ENCODE measurements at regions not wholly inside any gene's neighbourhood (a gene's known extent, or its start where the extent isn't known, plus 50 kb on each side); places are given as distances from the start of the nearest gene placed in this dataset.

GRCh38 chr14:39863441-39863840, 431.2 kb upstream of the FBXO33 start:
- no peak overlapping the region for H3K9ac ChIP-seq (ENCODE audit: low read length in 5 of 5)
- no peaks in the 10 kb centered on the region for H3K9me3 ChIP-seq (ENCODE audit: control insufficient read depth in 5 of 5, low read length in 5 of 5)
- no peak overlapping the region for H3K4me3 ChIP-seq (ENCODE audit: low read depth in 1 of 5, low read length in 5 of 5)
- no peaks in the 10 kb centered on the region for H3K36me3 ChIP-seq (ENCODE audit: control insufficient read depth in 5 of 5, insufficient read depth in 5 of 5, low read length in 5 of 5)
- H3K27ac ChIP-seq (ENCODE audit: low read depth, low read length), result no peak overlapping the region
- H3K27me3 ChIP-seq (ENCODE audit: control insufficient read depth in 5 of 5, insufficient read depth in 4 of 5, low read length in 5 of 5), result no peaks in the 10 kb centered on the region
- H3K4me1 ChIP-seq (ENCODE audit: control insufficient read depth in 5 of 5, insufficient read depth in 5 of 5, low read length in 5 of 5), result no peaks in the 10 kb centered on the region

GRCh38 chr14:39861696-39862095, 429.5 kb upstream of the FBXO33 start:
- Histone ChIP-seq H3K27me3 (ENCODE audit: control insufficient read depth in 5 of 5, insufficient read depth in 4 of 5, low read length in 5 of 5) (no peaks in the 10 kb centered on the region), H3K9ac (ENCODE audit: low read length in 5 of 5) (no peak overlapping the region), H3K9me3 (ENCODE audit: control insufficient read depth in 5 of 5, low read length in 5 of 5) (no peaks in the 10 kb centered on the region), H3K4me1 (ENCODE audit: control insufficient read depth in 5 of 5, insufficient read depth in 5 of 5, low read length in 5 of 5) (no peaks in the 10 kb centered on the region), H3K27ac (ENCODE audit: low read depth, low read length) (no peak overlapping the region), H3K4me3 (ENCODE audit: low read depth in 1 of 5, low read length in 5 of 5) (no peak overlapping the region), H3K36me3 (ENCODE audit: control insufficient read depth in 5 of 5, insufficient read depth in 5 of 5, low read length in 5 of 5) (no peaks in the 10 kb centered on the region)

- no peak overlapping the region for H3K27ac ChIP-seq (ENCODE audit: low read depth, low read length)
- H3K27me3 ChIP-seq (ENCODE audit: control insufficient read depth in 5 of 5, insufficient read depth in 4 of 5, low read length in 5 of 5), result no peaks in the 10 kb centered on the region
- no peaks in the 10 kb centered on the region for H3K4me1 ChIP-seq (ENCODE audit: control insufficient read depth in 5 of 5, insufficient read depth in 5 of 5, low read length in 5 of 5)
- no peaks in the 10 kb centered on the region for H3K36me3 ChIP-seq (ENCODE audit: control insufficient read depth in 5 of 5, insufficient read depth in 5 of 5, low read length in 5 of 5)
- H3K4me3 ChIP-seq (ENCODE audit: low read depth in 1 of 5, low read length in 5 of 5), result no peak overlapping the region
- no peak overlapping the region for H3K9ac ChIP-seq (ENCODE audit: low read length in 5 of 5)
- H3K9me3 ChIP-seq (ENCODE audit: control insufficient read depth in 5 of 5, low read length in 5 of 5), result no peaks in the 10 kb centered on the region
Measured at GRCh38 chr14:39861229-39861600, 429.0 kb upstream of the FBXO33 start.

- no peaks in the 10 kb centered on the region for H3K9me3 ChIP-seq (ENCODE audit: control insufficient read depth in 5 of 5, low read length in 5 of 5)
Measured at GRCh38 chr14:39860596-39861228, 428.5 kb upstream of the FBXO33 start.

GRCh38 chr14:39859314-39859713, 427.1 kb upstream of the FBXO33 start:
- H3K27me3 ChIP-seq (ENCODE audit: control insufficient read depth in 5 of 5, insufficient read depth in 4 of 5, low read length in 5 of 5), result no peaks in the 10 kb centered on the region

More at GRCh38 chr14:39860596-39861228, 428.5 kb upstream of the FBXO33 start:
- H3K27me3 ChIP-seq (ENCODE audit: control insufficient read depth in 5 of 5, insufficient read depth in 4 of 5, low read length in 5 of 5), result no peaks in the 10 kb centered on the region
- H3K4me1 ChIP-seq (ENCODE audit: control insufficient read depth in 5 of 5, insufficient read depth in 5 of 5, low read length in 5 of 5), result no peaks in the 10 kb centered on the region
- no peak overlapping the region for H3K27ac ChIP-seq (ENCODE audit: low read depth, low read length)
- no peak overlapping the region for H3K4me3 ChIP-seq (ENCODE audit: low read depth in 1 of 5, low read length in 5 of 5)
- no peaks in the 10 kb centered on the region for H3K36me3 ChIP-seq (ENCODE audit: control insufficient read depth in 5 of 5, insufficient read depth in 5 of 5, low read length in 5 of 5)
- no peak overlapping the region for H3K9ac ChIP-seq (ENCODE audit: low read length in 5 of 5)

GRCh38 chr14:39857376-39858055, 425.3 kb upstream of the FBXO33 start:
- no peak overlapping the region for H3K4me3 ChIP-seq (ENCODE audit: low read depth in 1 of 5, low read length in 5 of 5)
- no peak overlapping the region for H3K9ac ChIP-seq (ENCODE audit: low read length in 5 of 5)
- H3K27ac ChIP-seq (ENCODE audit: low read depth, low read length), result no peak overlapping the region
- H3K27me3 ChIP-seq (ENCODE audit: control insufficient read depth in 5 of 5, insufficient read depth in 4 of 5, low read length in 5 of 5), result no peaks in the 10 kb centered on the region
- no peaks in the 10 kb centered on the region for H3K36me3 ChIP-seq (ENCODE audit: control insufficient read depth in 5 of 5, insufficient read depth in 5 of 5, low read length in 5 of 5)
- H3K4me1 ChIP-seq (ENCODE audit: control insufficient read depth in 5 of 5, insufficient read depth in 5 of 5, low read length in 5 of 5), result no peaks in the 10 kb centered on the region
- no peaks in the 10 kb centered on the region for H3K9me3 ChIP-seq (ENCODE audit: control insufficient read depth in 5 of 5, low read length in 5 of 5)

More at GRCh38 chr14:39859314-39859713, 427.1 kb upstream of the FBXO33 start:
- H3K36me3 ChIP-seq (ENCODE audit: control insufficient read depth in 5 of 5, insufficient read depth in 5 of 5, low read length in 5 of 5), result no peaks in the 10 kb centered on the region
- H3K4me3 ChIP-seq (ENCODE audit: low read depth in 1 of 5, low read length in 5 of 5), result no peak overlapping the region
- no peak overlapping the region for H3K27ac ChIP-seq (ENCODE audit: low read depth, low read length)
- H3K9ac ChIP-seq (ENCODE audit: low read length in 5 of 5), result no peak overlapping the region
- no peaks in the 10 kb centered on the region for H3K4me1 ChIP-seq (ENCODE audit: control insufficient read depth in 5 of 5, insufficient read depth in 5 of 5, low read length in 5 of 5)
- no peaks in the 10 kb centered on the region for H3K9me3 ChIP-seq (ENCODE audit: control insufficient read depth in 5 of 5, low read length in 5 of 5)

GRCh38 chr14:39853441-39853840, 421.2 kb upstream of the FBXO33 start:
- no peaks in the 10 kb centered on the region for H3K9me3 ChIP-seq (ENCODE audit: control insufficient read depth in 5 of 5, low read length in 5 of 5)
- H3K27me3 ChIP-seq (ENCODE audit: control insufficient read depth in 5 of 5, insufficient read depth in 4 of 5, low read length in 5 of 5), result no peaks in the 10 kb centered on the region
- no peaks in the 10 kb centered on the region for H3K36me3 ChIP-seq (ENCODE audit: control insufficient read depth in 5 of 5, insufficient read depth in 5 of 5, low read length in 5 of 5)
- H3K4me1 ChIP-seq (ENCODE audit: control insufficient read depth in 5 of 5, insufficient read depth in 5 of 5, low read length in 5 of 5), result no peaks in the 10 kb centered on the region
- no peak overlapping the region for H3K27ac ChIP-seq (ENCODE audit: low read depth, low read length)
- H3K4me3 ChIP-seq (ENCODE audit: low read depth in 1 of 5, low read length in 5 of 5), result no peak overlapping the region
- no peak overlapping the region for H3K9ac ChIP-seq (ENCODE audit: low read length in 5 of 5)

GRCh38 chr14:39851202-39851601, 419.0 kb upstream of the FBXO33 start:
- no peaks in the 10 kb centered on the region for H3K36me3 ChIP-seq (ENCODE audit: control insufficient read depth in 5 of 5, insufficient read depth in 5 of 5, low read length in 5 of 5)
- no peak overlapping the region for H3K27ac ChIP-seq (ENCODE audit: low read depth, low read length)

GRCh38 chr14:39847852-39848251, 415.6 kb upstream of the FBXO33 start:
- Histone ChIP-seq H3K27me3 (ENCODE audit: control insufficient read depth in 5 of 5, insufficient read depth in 4 of 5, low read length in 5 of 5) (no peaks in the 10 kb centered on the region), H3K4me1 (ENCODE audit: control insufficient read depth in 5 of 5, insufficient read depth in 5 of 5, low read length in 5 of 5) (no peaks in the 10 kb centered on the region), H3K4me3 (ENCODE audit: low read depth in 1 of 5, low read length in 5 of 5) (no peak overlapping the region), H3K9ac (ENCODE audit: low read length in 5 of 5) (no peak overlapping the region), H3K27ac (ENCODE audit: low read depth, low read length) (no peak overlapping the region), H3K9me3 (ENCODE audit: control insufficient read depth in 5 of 5, low read length in 5 of 5) (no peaks in the 10 kb centered on the region), H3K36me3 (ENCODE audit: control insufficient read depth in 5 of 5, insufficient read depth in 5 of 5, low read length in 5 of 5) (no peaks in the 10 kb centered on the region)

More at GRCh38 chr14:39851202-39851601, 419.0 kb upstream of the FBXO33 start:
- Histone ChIP-seq H3K4me1 (ENCODE audit: control insufficient read depth in 5 of 5, insufficient read depth in 5 of 5, low read length in 5 of 5) (no peaks in the 10 kb centered on the region), H3K27me3 (ENCODE audit: control insufficient read depth in 5 of 5, insufficient read depth in 4 of 5, low read length in 5 of 5) (no peaks in the 10 kb centered on the region), H3K9ac (ENCODE audit: low read length in 5 of 5) (no peak overlapping the region), H3K4me3 (ENCODE audit: low read depth in 1 of 5, low read length in 5 of 5) (no peak overlapping the region), H3K9me3 (ENCODE audit: control insufficient read depth in 5 of 5, low read length in 5 of 5) (no peaks in the 10 kb centered on the region)

- Histone ChIP-seq H3K4me3 (ENCODE audit: low read depth in 1 of 5, low read length in 5 of 5) (no peak overlapping the region), H3K36me3 (ENCODE audit: control insufficient read depth in 5 of 5, insufficient read depth in 5 of 5, low read length in 5 of 5) (no peaks in the 10 kb centered on the region), H3K27ac (ENCODE audit: low read depth, low read length) (no peak overlapping the region), H3K9me3 (ENCODE audit: control insufficient read depth in 5 of 5, low read length in 5 of 5) (no peaks in the 10 kb centered on the region), H3K9ac (ENCODE audit: low read length in 5 of 5) (no peak overlapping the region), H3K4me1 (ENCODE audit: control insufficient read depth in 5 of 5, insufficient read depth in 5 of 5, low read length in 5 of 5) (no peaks in the 10 kb centered on the region), H3K27me3 (ENCODE audit: control insufficient read depth in 5 of 5, insufficient read depth in 4 of 5, low read length in 5 of 5) (no peaks in the 10 kb centered on the region)
Measured at GRCh38 chr14:39847194-39847593, 415.0 kb upstream of the FBXO33 start.
